HG02943 (cell line): ENCODE measurements at regions not wholly inside any gene's neighbourhood (a gene's known extent, or its start where the extent isn't known, plus 50 kb on each side); places are given as distances from the start of the nearest gene placed in this dataset.
"Not testable (repeated sequence)": the region's sequence is repeated elsewhere in the genome, so short reads cannot be mapped to it uniquely, and the experiment has no call there.

Source experiments
- ATAC-seq: cut with Tn5 transposase; IDR thresholded peaks from one replicate; pipeline ENCODE4 v1.9.1; 2021; ENCODE audit warnings: mild to moderate bottlenecking, low read depth, moderate library complexity; ENCODE audit not compliant: unreplicated experiment

DNA sequence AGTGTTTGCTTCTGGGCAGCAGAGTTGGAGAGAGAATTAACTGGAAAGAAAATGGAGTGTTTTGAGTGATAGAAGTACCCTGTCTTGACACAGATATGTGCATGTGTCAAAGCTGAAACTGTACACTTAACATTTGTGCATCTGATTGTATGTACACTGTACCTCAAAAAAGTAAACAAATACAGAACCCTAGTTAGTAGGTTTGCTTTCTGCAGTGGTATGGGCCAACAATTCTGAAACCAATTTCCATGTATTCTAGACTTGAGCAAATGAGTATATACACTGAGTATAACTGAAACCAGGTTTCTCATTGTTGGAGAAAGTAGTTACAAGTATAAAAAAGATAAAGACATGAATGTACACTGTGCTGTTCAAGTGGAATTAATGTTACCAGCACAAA lies 52.4 kb downstream of the ELAPOR2 start:
- no peak for ATAC-seq

DNA sequence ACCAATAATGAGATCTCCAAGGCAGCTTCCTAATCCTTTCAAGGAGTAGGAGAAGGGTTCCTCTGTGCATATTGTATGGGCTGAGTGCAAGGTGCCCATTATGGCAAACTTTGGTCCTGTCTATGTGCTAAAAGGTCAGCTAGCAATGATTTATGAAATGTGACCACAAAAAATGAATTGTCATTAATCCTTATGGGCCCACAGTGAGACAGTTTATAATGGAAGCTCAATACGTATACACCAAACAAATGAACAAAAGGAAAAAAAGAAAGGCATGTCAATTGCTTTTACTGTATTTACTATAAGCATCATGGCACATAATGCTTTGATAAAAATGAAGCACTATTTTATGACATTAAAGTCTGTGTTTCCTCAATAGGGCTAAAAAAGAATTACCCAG lies 54.5 kb downstream of the ELAPOR2 start:
- no peak for ATAC-seq

DNA sequence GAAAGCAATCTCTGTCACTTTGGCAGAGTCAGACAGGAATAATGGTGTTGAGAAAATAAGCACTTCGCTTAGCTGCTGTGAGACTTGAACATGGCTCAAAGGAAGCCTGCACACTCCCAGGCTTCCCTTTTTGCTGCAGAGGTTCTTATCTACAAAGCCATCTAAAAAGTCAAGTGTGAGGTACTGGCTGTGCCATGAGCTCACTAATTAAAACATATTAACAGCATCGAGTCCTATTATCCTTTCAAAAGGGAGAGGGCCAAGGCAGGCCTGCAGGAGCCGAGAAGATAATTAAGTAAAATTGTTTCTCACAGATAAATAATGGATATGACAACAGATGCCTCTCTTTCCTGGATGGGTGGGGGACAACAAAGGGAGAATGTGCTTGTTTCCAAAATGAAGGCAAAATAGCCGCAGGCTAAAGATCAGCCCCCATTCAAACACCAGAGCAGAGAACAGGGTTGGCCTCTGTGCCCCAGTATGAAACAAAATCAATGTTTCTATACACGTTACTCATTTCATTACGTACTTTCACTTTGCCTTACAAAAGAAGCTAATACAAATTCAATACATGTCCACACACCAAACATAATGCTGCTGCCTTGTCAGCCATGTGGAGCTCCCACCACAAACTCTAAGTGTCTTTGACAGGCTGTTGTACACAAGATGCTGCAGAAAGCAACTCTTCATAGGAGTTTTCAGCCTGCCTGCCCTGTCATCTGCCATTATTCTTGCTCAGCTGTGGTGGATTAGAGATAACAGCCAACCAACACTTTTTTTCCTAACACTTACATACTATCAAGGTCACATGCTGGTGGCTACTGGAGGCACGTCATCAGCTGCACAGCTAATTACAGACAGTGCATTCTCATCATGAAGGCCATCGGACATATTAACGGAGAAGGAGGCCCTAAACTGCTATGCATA lies 55.3 kb downstream of the ELAPOR2 start:
- peak; percentile 59 for ATAC-seq

DNA sequence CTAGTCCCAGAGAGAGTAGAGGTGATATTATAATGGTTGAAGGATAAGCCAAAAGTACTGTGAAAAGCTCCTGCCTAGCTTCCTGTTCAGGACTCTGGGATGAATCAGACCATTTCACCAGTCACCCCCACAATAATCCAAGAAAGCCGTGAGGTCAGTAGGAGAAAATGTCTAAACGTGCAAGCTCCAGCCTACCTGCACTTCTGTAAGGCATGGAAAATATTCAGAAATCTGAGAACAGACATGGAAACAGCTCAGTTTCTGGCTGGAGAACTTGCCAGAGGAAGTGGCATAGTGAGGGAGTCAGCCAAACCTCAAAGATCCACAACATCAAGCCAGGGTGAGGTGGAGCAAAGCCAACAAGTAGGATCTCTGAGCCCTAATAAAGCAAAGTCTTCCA lies 58.2 kb downstream of the ELAPOR2 start:
- ATAC-seq: no peak

DNA sequence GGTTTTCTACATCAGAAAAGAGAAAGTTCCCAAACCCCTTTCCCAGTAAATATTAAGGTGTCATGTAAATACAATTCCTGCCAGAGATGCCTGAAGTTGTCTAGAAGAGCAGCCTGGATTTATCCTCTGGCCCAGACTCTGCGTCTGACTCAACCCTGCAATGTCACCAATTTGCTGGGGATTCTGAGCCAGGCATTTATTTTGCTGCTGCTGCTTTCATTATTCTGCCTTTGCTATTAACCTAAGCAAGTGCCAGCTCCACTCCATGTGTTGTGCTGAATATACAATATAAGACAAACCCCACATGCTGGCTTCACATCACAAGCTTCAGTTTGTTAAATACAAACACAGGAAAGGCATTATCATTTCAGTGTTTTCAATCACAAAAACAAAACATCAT lies 59.1 kb downstream of the ELAPOR2 start:
- no peak for ATAC-seq

DNA sequence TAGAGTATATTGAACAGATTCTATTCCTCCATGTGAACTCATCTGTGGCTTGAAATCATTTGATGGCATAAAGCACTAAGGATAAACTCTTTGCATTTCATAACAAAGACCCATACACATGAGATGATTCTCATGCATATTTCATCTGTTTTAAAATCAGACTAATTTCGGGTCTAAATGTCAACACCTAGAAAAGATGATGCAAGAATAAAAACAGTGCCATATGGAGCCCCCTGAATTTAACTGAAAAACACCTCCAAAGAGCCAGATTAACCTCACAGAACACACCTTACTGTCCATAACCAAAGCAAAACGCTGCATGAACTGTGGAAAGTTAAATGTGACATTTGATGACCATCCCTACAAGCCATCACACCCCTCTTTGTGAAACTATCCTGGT lies 59.7 kb downstream of the ELAPOR2 start:
- no peak for ATAC-seq

DNA sequence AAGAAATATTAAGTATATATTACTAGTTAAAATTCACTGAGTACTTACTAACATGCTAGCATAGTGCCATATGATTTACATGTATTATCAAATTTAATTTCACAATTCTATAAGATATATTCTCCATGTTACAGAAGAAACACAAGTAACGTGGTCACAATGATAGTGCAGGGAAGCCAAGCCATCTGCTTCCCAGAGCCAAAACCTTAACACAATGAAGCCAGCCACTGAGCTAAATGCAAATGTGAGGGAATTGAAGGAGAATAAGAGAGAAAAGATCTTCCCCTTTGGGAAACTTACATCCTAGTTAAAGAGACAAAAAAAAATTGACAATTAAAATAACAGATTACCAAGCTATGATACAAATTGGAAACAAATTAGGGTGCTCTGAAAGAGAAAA lies 63.6 kb downstream of the ELAPOR2 start:
- no peak for ATAC-seq

DNA sequence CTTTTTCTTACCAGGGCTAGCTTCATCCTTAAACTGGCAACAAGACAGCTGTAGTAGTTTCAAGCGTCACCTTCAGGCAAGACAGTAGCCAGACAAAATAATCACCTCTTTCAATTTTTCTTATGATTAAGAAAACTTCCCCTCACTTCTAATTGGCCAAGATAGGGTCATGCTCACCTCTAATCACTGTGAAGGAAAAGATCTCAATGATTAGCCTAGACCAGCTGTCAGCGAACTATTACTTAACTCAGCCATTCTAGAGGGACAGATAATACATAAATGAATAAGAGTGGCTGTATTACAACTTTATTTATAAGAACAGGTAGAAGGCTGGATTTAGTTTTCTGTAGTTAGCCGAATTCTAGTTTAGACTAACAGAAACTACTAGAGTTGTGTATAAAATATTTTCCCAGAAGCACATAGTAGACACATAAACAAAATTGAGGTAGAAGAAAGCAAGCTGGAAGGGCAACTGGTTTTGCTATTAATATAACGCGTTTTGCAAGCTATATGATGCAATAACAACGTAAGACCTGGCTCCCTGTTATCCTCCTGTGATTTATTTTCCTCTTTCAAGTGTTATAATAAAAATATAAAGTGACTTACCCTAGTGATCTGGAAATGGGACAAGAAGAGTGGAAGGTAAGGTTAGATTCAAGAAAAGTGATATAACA lies 64.3 kb downstream of the ELAPOR2 start:
- no peak for ATAC-seq

DNA sequence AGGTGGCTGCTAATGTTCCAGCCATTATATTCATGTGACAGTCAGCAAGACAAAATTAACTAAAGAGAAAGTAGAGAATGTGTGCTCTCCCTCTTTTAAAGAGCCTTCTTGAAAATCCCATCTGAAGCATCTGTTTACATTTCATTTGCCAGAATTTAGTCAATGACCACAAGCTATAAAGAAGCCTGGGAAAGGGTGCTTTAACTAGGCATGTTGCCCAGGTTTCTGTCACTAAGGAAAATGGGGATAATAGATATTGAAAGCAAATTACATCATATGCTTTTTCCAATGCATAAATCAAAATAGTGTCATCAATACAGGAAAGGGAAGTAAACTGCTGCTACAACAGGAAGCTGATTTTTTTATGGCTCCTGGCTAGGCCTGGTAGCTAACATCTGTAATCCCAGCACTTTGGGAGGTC lies 67.7 kb downstream of the ELAPOR2 start:
- no peak for ATAC-seq

DNA sequence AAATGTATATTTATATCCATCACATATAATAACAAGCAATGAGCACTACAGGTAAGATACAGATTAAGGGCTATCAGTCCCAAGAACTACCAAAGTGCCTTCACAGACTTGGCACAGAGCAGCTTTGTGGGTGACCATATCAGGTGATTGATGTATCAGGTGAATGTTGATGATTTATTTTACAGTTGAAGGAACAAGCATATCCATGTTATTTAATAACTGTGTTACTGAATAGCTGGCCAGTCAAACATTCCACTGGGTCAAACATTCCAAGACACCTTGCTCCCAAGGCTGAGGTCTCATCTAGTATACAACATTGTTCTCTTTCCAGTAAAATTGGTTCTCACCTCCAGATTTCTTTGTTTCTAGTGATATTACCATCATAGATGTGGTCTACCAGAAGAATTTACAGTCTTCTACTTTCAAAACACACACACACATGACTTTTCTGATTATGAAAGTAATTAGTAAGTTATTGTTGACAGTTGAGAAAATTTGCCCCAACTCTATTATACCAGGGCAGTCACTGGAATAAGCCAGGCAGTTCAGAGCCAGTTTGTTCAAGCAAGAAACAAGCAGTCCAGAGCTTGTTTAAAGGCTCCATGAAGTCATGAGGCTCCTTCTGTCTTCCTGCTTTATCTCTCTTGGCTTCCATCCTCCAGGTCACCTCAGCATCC lies 68.2 kb downstream of the ELAPOR2 start:
- peak; percentile 90 for ATAC-seq

DNA sequence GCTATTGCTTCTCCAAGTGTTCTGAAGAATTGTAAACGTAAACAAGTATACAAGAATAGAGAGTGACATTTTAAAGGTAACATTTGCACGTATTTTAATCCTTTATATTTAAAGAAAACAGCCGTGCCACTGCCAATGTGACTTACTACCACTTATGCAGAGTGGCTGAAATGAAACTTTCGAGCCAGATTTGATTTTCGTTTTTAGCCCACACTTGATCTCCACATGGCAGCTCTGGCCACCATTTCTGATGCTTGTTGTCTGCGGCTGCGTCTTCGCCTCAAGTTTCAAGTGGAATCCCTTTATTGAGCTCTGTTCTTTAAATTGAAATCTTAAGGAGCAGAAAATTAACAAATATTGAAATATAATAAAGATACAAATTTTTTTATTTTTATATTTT lies 70.0 kb downstream of the ELAPOR2 start:
- ATAC-seq: no peak

DNA sequence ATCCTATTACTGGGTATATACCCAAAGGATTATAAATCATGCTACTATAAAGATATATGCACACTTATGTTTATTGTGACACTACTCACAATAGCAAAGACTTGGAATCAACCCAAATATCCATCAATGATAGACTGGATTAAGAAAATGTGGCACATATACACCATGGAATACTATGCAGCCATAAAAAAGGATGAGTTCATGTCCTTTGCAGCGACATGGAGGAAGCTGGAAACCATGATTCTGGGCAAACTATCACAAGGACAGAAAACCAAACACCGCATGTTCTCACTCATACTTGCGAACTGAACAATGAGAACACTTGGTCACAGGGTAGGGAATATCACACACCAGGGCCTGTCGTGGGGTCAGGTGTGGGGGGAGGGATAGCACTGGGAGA lies 71.6 kb downstream of the ELAPOR2 start:
- ATAC-seq: not testable (repeated sequence)

DNA sequence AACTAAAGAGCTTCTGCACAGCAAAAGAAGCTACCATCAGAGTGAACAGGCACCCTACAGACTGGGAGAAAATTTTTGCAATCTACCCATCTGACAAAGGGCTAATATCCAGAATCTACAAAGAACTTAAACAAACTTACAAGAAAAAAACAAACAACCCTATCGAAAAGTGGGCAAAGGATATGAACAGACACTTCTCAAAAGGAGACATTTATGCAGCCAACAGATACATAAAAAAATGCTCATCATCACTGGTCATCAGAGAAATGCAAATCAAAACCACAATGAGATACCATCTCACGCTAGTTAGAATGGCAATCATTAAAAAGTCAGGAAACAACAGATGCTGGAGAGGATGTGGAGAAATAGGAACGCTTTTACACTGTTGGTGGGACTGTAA lies 72.1 kb downstream of the ELAPOR2 start:
- not testable (repeated sequence) for ATAC-seq

DNA sequence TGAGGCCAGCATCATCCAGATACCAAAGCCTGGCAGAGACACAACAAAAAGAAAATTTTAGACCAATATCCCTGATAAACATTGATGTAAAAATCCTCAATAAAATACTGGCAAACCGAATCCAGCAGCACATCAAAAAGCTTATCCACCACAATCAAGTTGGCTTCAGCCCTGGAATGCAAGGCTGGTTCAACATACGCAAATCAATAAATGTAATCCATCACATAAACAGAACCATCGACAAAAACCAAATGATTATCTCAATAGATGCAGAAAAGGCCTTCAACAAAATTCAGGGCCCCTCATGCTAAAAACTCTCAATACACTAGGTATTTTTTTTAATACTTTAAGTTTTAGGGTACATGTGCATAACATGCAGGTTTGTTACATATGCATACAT lies 74.1 kb downstream of the ELAPOR2 start:
- not testable (repeated sequence) for ATAC-seq

DNA sequence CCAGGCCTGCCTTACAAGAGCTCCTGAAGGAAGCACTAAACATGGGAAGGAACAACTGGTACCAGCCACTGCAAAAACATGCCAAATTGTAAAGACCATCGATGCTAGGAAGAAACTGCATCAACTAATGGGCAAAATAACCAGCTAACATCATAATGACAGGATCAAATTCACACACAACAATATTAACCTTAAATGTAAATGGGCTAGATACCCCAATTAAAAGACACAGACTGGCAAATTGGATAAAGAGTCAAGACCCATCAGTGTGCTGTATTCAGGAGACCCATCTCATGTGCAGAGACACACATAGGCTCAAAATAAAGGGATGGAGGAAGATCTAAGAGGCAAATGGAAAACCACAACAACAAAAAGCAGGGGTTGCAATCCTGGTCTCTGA lies 75.8 kb downstream of the ELAPOR2 start:
- ATAC-seq: not testable (repeated sequence)

DNA sequence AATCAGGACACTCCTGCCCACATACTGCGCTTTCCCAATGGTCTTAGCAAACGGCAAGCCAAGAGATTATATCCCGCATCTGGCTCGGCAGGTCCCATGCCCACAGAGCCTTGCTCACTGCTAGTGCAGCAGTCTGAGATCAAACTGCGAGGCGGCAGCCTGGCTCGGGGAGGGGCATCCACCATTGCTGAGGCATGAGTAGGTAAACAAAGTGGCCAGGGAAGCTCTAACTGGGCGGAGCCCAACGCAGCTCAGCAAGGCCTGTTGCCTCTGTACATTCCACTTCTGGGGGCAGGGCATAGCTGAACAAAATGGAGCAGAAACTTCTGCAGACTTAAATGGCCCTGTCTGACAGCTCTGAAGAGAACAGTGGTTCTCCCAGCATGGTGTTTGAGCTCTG lies 77.5 kb downstream of the ELAPOR2 start:
- not testable (repeated sequence) for ATAC-seq

DNA sequence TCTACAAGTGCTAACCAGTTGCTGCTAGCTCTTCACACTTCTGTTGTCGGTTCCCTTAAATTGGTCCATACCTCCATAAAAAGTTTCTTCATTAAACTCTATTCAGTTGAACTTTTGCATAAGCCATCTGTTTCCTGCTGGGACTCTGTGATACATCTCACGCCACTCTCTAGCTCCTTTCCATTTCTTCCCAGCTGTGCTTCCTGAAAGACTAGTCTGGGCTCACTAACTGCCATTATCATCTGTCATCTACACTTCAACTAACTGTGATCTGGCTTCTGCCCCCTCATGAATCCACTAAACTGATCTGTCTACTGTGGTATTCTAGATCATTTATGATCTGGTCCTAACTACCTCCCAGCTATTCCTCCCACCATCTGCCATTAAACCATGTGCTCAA lies 78.3 kb downstream of the ELAPOR2 start:
- no peak for ATAC-seq

DNA sequence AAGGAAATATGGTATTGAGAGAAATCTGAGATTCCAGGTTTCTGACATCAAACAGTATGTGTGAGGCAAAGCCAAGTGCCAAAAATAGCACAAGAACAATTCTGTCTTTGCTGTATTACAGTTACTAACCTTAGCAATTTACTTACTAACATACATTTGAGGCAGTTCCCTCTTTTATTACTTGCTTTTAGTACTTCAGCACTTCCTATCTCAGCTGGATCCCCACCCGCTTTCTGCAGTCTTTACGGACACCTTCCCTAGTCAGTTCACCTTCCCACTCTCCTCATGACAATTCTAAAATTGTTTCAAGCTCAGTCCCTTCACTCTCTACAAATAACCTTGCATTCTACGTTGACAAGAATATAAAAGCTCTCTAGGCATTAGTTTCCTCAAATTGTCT lies 79.2 kb downstream of the ELAPOR2 start:
- ATAC-seq: no peak

DNA sequence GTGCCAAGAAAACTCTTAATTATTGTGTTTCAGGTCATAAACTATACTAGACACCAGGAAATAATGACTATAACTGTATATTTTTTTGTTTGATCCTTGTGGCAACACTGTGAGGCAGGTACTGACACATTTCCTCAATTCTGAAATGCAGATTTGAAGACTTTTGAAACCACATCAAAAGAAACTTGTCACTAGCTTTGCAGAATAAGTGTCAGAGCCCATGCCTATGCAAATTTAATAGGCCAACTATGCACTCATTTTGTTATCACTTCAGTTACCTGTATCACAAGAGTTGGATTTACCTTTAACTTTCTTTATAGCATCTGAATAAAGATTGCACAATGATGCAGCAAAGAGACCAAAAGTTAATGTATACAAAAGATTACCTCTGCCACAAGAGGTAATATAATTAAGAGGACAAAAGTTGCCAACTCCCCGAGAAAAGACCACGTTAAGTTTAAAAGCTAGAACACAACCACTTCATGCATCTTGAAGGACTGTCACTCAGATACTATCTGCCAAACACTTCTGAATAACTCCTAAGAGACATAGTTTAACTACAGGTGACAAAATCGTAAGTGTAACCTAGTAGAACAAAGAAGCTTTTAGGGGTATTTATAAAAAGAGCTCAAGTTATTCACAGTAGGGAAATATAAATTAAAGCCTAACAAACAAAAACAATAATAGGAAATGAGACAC lies 80.5 kb downstream of the ELAPOR2 start:
- peak; percentile 83 for ATAC-seq

DNA sequence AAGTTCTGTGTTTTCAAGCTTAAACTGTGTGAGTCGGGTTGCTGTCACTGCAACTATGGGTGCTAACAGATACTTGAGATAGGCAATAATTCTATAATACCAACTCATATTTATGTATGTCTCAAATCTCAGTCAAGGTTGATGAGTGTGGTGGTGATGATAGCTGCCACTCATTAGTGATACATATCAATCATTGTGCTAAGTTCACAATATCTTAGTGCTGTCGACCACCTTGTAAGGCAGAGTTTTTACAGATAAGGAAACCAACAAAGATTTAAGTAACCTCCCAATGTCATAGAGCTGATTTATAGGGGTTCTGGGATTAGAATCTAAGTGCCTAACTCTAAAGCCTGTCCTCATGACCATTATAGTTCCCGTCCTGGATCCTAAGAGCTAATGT lies 82.5 kb downstream of the ELAPOR2 start:
- no peak for ATAC-seq

DNA sequence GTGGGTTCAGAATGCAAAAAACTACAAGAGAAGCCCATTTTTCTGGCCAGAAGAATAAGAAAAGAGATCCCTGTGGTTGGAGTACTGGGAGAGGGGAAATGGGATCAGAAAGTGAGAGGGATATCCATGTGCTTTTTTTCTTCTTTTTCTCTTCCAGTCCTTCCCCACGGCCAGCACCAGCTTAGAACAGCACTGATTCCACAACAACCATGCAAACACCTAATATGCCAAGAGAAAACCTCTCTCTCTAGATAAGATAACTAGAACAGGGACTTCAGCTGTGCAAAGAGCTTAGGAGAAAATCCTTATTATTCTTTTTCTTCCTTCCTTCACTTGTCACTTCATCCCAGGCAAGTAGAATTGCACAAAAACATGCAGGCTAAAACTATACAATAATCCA lies 83.5 kb downstream of the ELAPOR2 start:
- no peak for ATAC-seq
